HG02798 (cell line): ENCODE measurements at regions not wholly inside any gene's neighbourhood (a gene's known extent, or its start where the extent isn't known, plus 50 kb on each side); places are given as distances from the start of the nearest gene placed in this dataset.

Experiments used
- ATAC-seq: cut with Tn5 transposase; IDR thresholded peaks from one replicate; pipeline ENCODE4 v1.9.1; 2021; ENCODE audit warnings: mild to moderate bottlenecking; ENCODE audit not compliant: unreplicated experiment, poor library complexity

- ATAC-seq = no peak
Observed at GRCh38 chr10:31253237-31253636, 65.8 kb upstream of the ZEB1 start.

DNA sequence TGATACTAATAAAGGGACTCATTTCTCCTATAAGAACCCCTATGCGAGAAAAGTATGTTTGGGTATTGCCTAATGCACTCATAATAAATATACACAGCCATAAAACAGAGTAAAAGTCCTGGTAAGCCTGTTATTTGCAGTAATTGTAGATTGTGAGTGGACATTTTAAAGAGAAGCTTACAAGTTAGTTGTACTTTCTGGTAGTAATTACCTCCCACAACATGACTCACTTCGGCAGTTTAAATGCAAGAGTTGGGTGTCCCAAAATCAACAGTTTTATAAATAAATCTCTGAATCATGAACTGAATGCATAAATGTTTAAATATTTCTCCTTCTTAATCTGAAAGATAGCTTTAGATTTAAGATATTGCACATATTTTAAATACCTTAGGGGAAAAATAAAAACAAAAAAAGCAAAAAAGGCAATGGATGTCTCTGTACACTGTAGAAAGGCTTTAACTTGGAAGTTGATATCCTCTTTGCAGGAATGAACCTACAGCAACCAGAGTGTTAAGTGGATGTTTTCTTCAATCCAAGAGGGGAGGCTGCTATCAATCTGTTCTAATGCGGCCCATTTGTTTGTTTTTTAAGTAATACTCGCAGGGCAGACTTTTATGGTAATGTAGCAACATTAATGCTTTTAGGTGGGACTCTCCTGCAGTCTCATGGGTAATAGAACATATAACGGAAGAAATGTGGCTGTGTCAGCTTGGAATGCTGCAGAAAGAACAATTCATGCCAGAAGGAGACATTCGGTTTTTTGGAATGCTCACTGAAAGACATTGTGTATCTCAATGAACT lies 57.3 kb upstream of the ZEB1 start:
- ATAC-seq = no peak

DNA sequence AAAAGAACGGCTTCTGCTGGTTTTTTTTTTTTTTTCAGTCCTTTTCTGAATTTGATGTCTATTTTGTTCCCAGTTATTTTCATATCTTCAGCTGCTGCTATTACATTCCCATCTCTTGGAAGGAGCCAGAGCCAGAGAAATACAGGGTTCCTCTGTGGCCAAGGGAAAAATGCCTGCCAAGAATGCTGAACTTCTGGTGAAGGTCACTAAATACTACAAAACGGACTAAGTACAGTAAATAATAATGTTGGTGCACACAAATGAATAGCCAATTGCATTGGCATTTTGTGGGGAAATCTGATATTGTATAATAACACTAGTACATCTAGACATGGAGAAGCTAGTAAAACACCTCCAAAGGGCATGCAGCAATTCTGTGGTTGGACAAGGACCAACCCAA lies 56.3 kb upstream of the ZEB1 start:
- no peak for ATAC-seq

- ATAC-seq = no peak
Observed at GRCh38 chr10:31263903-31264302, 55.1 kb upstream of the ZEB1 start.

DNA sequence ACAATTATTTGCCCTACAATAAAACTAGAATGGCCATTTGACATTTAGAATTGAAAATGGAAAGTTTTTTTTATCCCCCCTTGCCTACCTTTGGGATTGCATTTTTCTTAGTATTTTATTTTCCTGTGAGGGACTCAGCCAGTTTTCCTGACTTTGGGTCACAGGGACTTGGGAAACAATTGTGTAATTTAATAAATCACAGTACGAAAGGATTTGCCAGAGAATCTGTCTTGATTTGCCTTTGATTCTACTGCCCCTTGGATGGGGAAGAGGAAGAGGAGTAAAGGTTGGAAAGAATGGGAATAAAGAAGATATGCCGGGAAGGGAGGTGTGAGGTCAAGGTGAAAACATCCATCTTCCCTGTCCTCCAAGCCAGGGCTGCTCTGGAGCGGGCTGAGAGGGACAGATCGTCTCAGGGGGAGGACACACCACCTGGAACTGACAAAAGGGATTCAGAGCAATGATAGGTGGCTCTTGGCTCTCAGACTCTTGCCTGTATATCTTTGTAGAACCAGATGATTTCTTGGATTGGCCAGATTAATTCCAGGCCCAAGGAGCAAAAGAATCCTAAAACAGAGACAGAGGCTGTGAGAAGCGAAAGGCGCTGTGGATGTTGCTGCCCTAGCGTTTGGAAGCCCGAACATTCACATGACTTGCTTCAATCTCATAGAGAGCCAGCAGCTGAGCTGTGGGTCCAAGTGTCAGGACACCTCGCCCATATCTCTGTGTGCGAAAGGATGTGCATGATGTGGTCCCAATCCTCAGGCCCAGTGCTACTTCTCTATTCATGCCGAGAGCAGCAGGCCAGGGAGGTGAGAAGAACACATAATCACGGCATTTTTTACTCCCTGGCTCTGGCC lies 50.3 kb upstream of the ZEB1 start:
- ATAC-seq = no peak
